HUES48 (cell line): ENCODE measurements at regions not wholly inside any gene's neighbourhood (a gene's known extent, or its start where the extent isn't known, plus 50 kb on each side); places are given as distances from the start of the nearest gene placed in this dataset.

Experiments
- H3K27ac ChIP-seq: one replicate; pipeline ENCODE4 v1.7.0; 2013; ENCODE audit warnings: low read depth, low read length, inconsistent platforms
- H3K27me3 ChIP-seq: 2 replicates; pipeline ENCODE4 v1.6.1; 2013; ENCODE audit warnings: mild to moderate bottlenecking, low read length; ENCODE audit not compliant: control insufficient read depth, insufficient read depth
- H3K36me3 ChIP-seq: 2 replicates; pipeline ENCODE4 v1.6.1; 2013; ENCODE audit warnings: low read length; ENCODE audit not compliant: control insufficient read depth, insufficient read depth
- H3K4me1 ChIP-seq: 2 replicates; pipeline ENCODE4 v1.6.1; 2013; ENCODE audit warnings: mild to moderate bottlenecking, low read length; ENCODE audit not compliant: control insufficient read depth, insufficient read depth
- H3K4me3 ChIP-seq: 2 replicates; pipeline ENCODE4 v1.5.1; 2013; ENCODE audit warnings: mild to moderate bottlenecking, low read depth, low read length
- H3K9ac ChIP-seq: 2 replicates; pipeline ENCODE4 v1.6.1; 2013; ENCODE audit warnings: mild to moderate bottlenecking, low read depth, low read length, moderate library complexity
- H3K9me3 ChIP-seq: 2 replicates; pipeline ENCODE4 v1.6.1; 2013; ENCODE audit warnings: low read length; ENCODE audit not compliant: control insufficient read depth, insufficient read depth

- no peaks in the 10 kb centered on the region for H3K36me3 ChIP-seq
- no peak overlapping the region for H3K27ac ChIP-seq
- no peak overlapping the region for H3K9ac ChIP-seq
- no peak overlapping the region for H3K4me3 ChIP-seq
- H3K9me3 ChIP-seq = no peaks in the 10 kb centered on the region
- H3K4me1 ChIP-seq = peaks cover 5% of the 10 kb centered on the region; the same call in 1 of the 2 replicates
- H3K27me3 ChIP-seq = no peaks in the 10 kb centered on the region
Observed at GRCh38 chr2:42901076-42901640, 108.8 kb upstream of the HAAO start.

GRCh38 chr2:42900289-42900891 lies 108.0 kb upstream of the HAAO start:
- H3K27ac ChIP-seq = no peak overlapping the region
- H3K9ac ChIP-seq = no peak overlapping the region
- no peaks in the 10 kb centered on the region for H3K36me3 ChIP-seq
- no peaks in the 10 kb centered on the region for H3K4me1 ChIP-seq
- H3K27me3 ChIP-seq = no peaks in the 10 kb centered on the region
- no peaks in the 10 kb centered on the region for H3K9me3 ChIP-seq
- no peak overlapping the region for H3K4me3 ChIP-seq

GRCh38 chr2:42897358-42897757 lies 105.0 kb upstream of the HAAO start:
- Histone ChIP-seq H3K36me3 (no peaks in the 10 kb centered on the region), H3K4me3 (no peak overlapping the region), H3K27ac (no peak overlapping the region), H3K4me1 (no peaks in the 10 kb centered on the region), H3K9ac (no peak overlapping the region), H3K27me3 (no peaks in the 10 kb centered on the region), H3K9me3 (no peaks in the 10 kb centered on the region)

- H3K36me3 ChIP-seq = no peaks in the 10 kb centered on the region
- no peak overlapping the region for H3K27ac ChIP-seq
- H3K9ac ChIP-seq = no peak overlapping the region
- no peaks in the 10 kb centered on the region for H3K9me3 ChIP-seq
- H3K27me3 ChIP-seq = no peaks in the 10 kb centered on the region
- no peak overlapping the region for H3K4me3 ChIP-seq
- H3K4me1 ChIP-seq = no peaks in the 10 kb centered on the region
Observed at GRCh38 chr2:42895791-42896135, 103.4 kb upstream of the HAAO start.

GRCh38 chr2:42895134-42895790 lies 102.9 kb upstream of the HAAO start:
- H3K4me3 ChIP-seq = no peak overlapping the region
- H3K27ac ChIP-seq = no peak overlapping the region
- no peaks in the 10 kb centered on the region for H3K36me3 ChIP-seq
- no peaks in the 10 kb centered on the region for H3K27me3 ChIP-seq
- no peaks in the 10 kb centered on the region for H3K4me1 ChIP-seq
- no peak overlapping the region for H3K9ac ChIP-seq
- H3K9me3 ChIP-seq = no peaks in the 10 kb centered on the region

- H3K4me3 ChIP-seq = no peak overlapping the region
- H3K9ac ChIP-seq = no peak overlapping the region
- H3K27me3 ChIP-seq = no peaks in the 10 kb centered on the region
- no peaks in the 10 kb centered on the region for H3K4me1 ChIP-seq
- H3K9me3 ChIP-seq = peaks cover 5% of the 10 kb centered on the region; the same call in 1 of the 2 replicates
- H3K36me3 ChIP-seq = no peaks in the 10 kb centered on the region
- H3K27ac ChIP-seq = no peak overlapping the region
Observed at GRCh38 chr2:42893047-42893758, 100.8 kb upstream of the HAAO start.

- Histone ChIP-seq H3K4me3 (no peak overlapping the region), H3K27ac (no peak overlapping the region), H3K9me3 (peaks cover 5% of the 10 kb centered on the region; the same call in 1 of the 2 replicates), H3K36me3 (no peaks in the 10 kb centered on the region), H3K9ac (no peak overlapping the region), H3K4me1 (no peaks in the 10 kb centered on the region), H3K27me3 (no peaks in the 10 kb centered on the region)
Observed at GRCh38 chr2:42890791-42891355, 98.5 kb upstream of the HAAO start.

GRCh38 chr2:42888321-42889245 lies 96.2 kb upstream of the HAAO start:
- H3K4me1 ChIP-seq = no peaks in the 10 kb centered on the region
- peaks cover 5% of the 10 kb centered on the region; the same call in 1 of the 2 replicates for H3K9me3 ChIP-seq
- no peaks in the 10 kb centered on the region for H3K36me3 ChIP-seq
- H3K27ac ChIP-seq = no peak overlapping the region
- no peak overlapping the region for H3K4me3 ChIP-seq
- no peak overlapping the region for H3K9ac ChIP-seq
- no peaks in the 10 kb centered on the region for H3K27me3 ChIP-seq

- H3K4me3 ChIP-seq = no peak overlapping the region
- no peaks in the 10 kb centered on the region for H3K36me3 ChIP-seq
- no peaks in the 10 kb centered on the region for H3K4me1 ChIP-seq
- H3K9ac ChIP-seq = no peak overlapping the region
- H3K27ac ChIP-seq = no peak overlapping the region
- H3K27me3 ChIP-seq = no peaks in the 10 kb centered on the region
- H3K9me3 ChIP-seq = peaks cover 5% of the 10 kb centered on the region; the same call in 1 of the 2 replicates
Observed at GRCh38 chr2:42886921-42887320, 94.5 kb upstream of the HAAO start.

GRCh38 chr2:42882756-42883155 lies 90.4 kb upstream of the HAAO start:
- no peaks in the 10 kb centered on the region for H3K9me3 ChIP-seq

More at GRCh38 chr2:42882756-42883155, 90.4 kb upstream of the HAAO start:
- no peaks in the 10 kb centered on the region for H3K27me3 ChIP-seq
- no peaks in the 10 kb centered on the region for H3K36me3 ChIP-seq
- no peaks in the 10 kb centered on the region for H3K4me1 ChIP-seq
- no peak overlapping the region for H3K4me3 ChIP-seq
- H3K9ac ChIP-seq = no peak overlapping the region
- H3K27ac ChIP-seq = no peak overlapping the region
